K562 (cell line): ENCODE measurements at regions not wholly inside any gene's neighbourhood (a gene's known extent, or its start where the extent isn't known, plus 50 kb on each side); places are given as distances from the start of the nearest gene placed in this dataset.

Experiments
- ATAC-seq: fragments of 200-7000 bp; cut with Tn5 transposase; 3 replicates; pipeline ENCODE4 v1.9.1; 2020; ENCODE audit warnings: moderate library complexity
- BruUV-seq: library from RNA; stranded (reverse); fragments of 400-500 nt; replicated peaks from 2 replicates; lab custom pipeline; 2021; lab: Mats Ljungman, UMichigan
- CTCF ChIA-PET: fragments of 300-600 bp; formaldehyde crosslinking; extraction: SDS; loops from one replicate; lab custom pipeline; 2021; ENCODE audit warnings: low intra/inter-chr PET ratio; lab: Yijun Ruan, JAX
- POLR2A ChIA-PET: fragments of 300-600, 350-650 bp; sonication (Branson Sonifier 250); formaldehyde crosslinking; extraction: SDS; loops from one replicate; lab custom pipeline; 2021; ENCODE audit warnings: antibody characterized with exemption, inconsistent platforms; lab: Yijun Ruan, JAX
- DNase-seq, 4 experiments: peaks; one replicate each; pipeline versions ENCODE4 v3.0.0 to v3.0.0-alpha.2; 2011 to 2018; ENCODE audit warnings: low spot score in 3 of 4, mixed read lengths in 3 of 4; ENCODE audit errors: extremely low read depth in 1 of 4
- FAIRE-seq: peaks from 2 replicates; lab custom pipeline; 2011; peaks lifted over from hg19 to GRCh38; lab: Jason Lieb, UNC
- H2AFZ ChIP-seq: 2 replicates; pipeline ENCODE4 v1.6.0; 2011; ENCODE audit warnings: low read depth, low read length, control low read depth, inconsistent platforms
- H3K27ac ChIP-seq: fragments of 200-600 bp; 3 replicates; pipeline ENCODE4 v1.8.0; 2011; ENCODE audit warnings: low read depth, mild to moderate bottlenecking, control low read depth, inconsistent platforms, low read length, moderate library complexity, mixed read lengths; ENCODE audit errors: extremely low read depth
- H3K27me3 ChIP-seq, 2 experiments: fragments of 300-600 bp in 1 of 2; 2 replicates in 1 of 2; 3 replicates in 1 of 2; pipeline versions ENCODE4 v1.6.0 to v1.8.0; 2011; ENCODE audit warnings: inconsistent platforms in 2 of 2, low read length in 2 of 2, mild to moderate bottlenecking in 1 of 2, mixed read lengths in 1 of 2, moderate library complexity in 1 of 2; ENCODE audit not compliant: control insufficient read depth in 2 of 2, insufficient read depth in 2 of 2
- H3K36me3 ChIP-seq: fragments of 300-600 bp; 3 replicates; pipeline ENCODE4 v1.8.0; 2011; ENCODE audit warnings: mild to moderate bottlenecking, low read length, inconsistent platforms; ENCODE audit not compliant: control insufficient read depth, insufficient read depth
- H3K4me1 ChIP-seq, 2 experiments: fragments of 200-600 bp in 1 of 2; replicated peaks in 1 of 2; 2 replicates in 1 of 2; 3 replicates in 1 of 2; pipeline versions ENCODE4 v1.5.1 to v1.8.0; 2011; ENCODE audit warnings: inconsistent platforms in 2 of 2, low read length in 2 of 2, mild to moderate bottlenecking in 1 of 2, mixed read lengths in 1 of 2, moderate library complexity in 1 of 2; ENCODE audit not compliant: control insufficient read depth in 2 of 2, insufficient read depth in 2 of 2
- H3K4me2 ChIP-seq: 2 replicates; pipeline ENCODE4 v1.6.1; 2011; ENCODE audit warnings: low read length, control low read depth, inconsistent platforms, mixed read lengths; ENCODE audit not compliant: insufficient read depth
- H3K4me3 ChIP-seq: fragments of 200-600 bp; sonication (generic), shearing (Covaris generic); 2 replicates; pipeline ENCODE4 v1.5.1; 2016; ENCODE audit warnings: control low read depth, inconsistent platforms
- H3K79me2 ChIP-seq: fragments of 200-600 bp; 3 replicates; pipeline ENCODE4 v1.8.0; 2011; ENCODE audit warnings: low read length, inconsistent platforms; ENCODE audit not compliant: control insufficient read depth, insufficient read depth
- H3K9ac ChIP-seq, 2 experiments: 2 replicates each; pipeline versions ENCODE4 v1.6.0 to v1.6.1; 2011; ENCODE audit warnings: low read depth in 2 of 2, low read length in 2 of 2, control low read depth in 1 of 2, inconsistent platforms in 1 of 2, mild to moderate bottlenecking in 1 of 2, mixed read lengths in 1 of 2; ENCODE audit not compliant: insufficient read depth in 1 of 2
- H3K9me1 ChIP-seq: one replicate; pipeline ENCODE4 v1.6.0; 2011; ENCODE audit warnings: inconsistent platforms, mild to moderate bottlenecking, low read length, moderate library complexity; ENCODE audit not compliant: control insufficient read depth, insufficient read depth
- H3K9me3 ChIP-seq: replicated peaks from 2 replicates; pipeline ENCODE4 v1.5.1; 2011; ENCODE audit warnings: low read depth, low read length, inconsistent platforms; ENCODE audit not compliant: control insufficient read depth, insufficient read depth
- H4K20me1 ChIP-seq: replicated peaks from 2 replicates; pipeline ENCODE4 v1.6.1; 2011; ENCODE audit warnings: low read length, inconsistent platforms, mixed read lengths; ENCODE audit not compliant: control insufficient read depth, insufficient read depth
- E2F8 ChIP-seq: fragments of 450-650 bp; IDR thresholded peaks from 2 replicates; pipeline ENCODE4 v1.7.1; 2018; ENCODE audit warnings: mild to moderate bottlenecking, low read depth; ENCODE audit not compliant: partially characterized antibody
- SMARCB1 ChIP-seq: IDR thresholded peaks from 2 replicates; pipeline ENCODE4 v1.6.1; 2011; ENCODE audit warnings: improper control_type of control experiment, low read depth; ENCODE audit not compliant: insufficient read length
- WGBS: fragments of 100-300 bp; shearing (Covaris generic); methylation state at CpG from one replicate; pipeline ENCODE4 v1.1.6; 2016; ENCODE audit warnings: low coverage, mixed read lengths; ENCODE audit not compliant: insufficient coverage; ENCODE audit errors: missing lambda C conversion rate; 5-methylcytosine and 5-hydroxymethylcytosine counted together
- in situ Hi-C: fragments of 300-500 bp; cut with MboI; formaldehyde crosslinking; loops from 4 replicates; pipeline ENCODE4 v1.15.0; 2018; ENCODE audit warnings: inconsistent platforms, mixed read lengths
- intact Hi-C: fragments of 100-400 bp; cut with micrococcal nuclease; formaldehyde crosslinking; loops from 2 replicates; pipeline ENCODE4 v1.14.2; 2022

- 0% methylated on average over 4 of the region's 5 CpGs for WGBS
- Histone ChIP-seq H4K20me1 (no peaks in the 10 kb centered on the region; the same call in 1 of the 2 replicates), H3K4me1 (no peaks in the 10 kb centered on the region), H2AFZ (no peak overlapping the region), H3K27me3 (no peaks in the 10 kb centered on the region), H3K4me3 (no peak overlapping the region), H3K36me3 (no peaks in the 10 kb centered on the region), H3K27ac (no peak overlapping the region), H3K79me2 (no peaks in the 10 kb centered on the region), H3K9ac (no peak overlapping the region), H3K4me2 (no peak overlapping the region), H3K9me1 (no peaks in the 10 kb centered on the region), H3K9me3 (no peaks in the 10 kb centered on the region)
- DNase-seq = no peak
- FAIRE-seq = no peak
- intact Hi-C loops = no loop called here
- POLR2A ChIA-PET = no interaction called here
- ATAC-seq = no peak
- CTCF ChIA-PET = no interaction called here
- in situ Hi-C loops = no loop called here
- BruUV-seq = no TSS peak
- TF ChIP-seq E2F8 (no peak), SMARCB1 (no peak)
Observed at GRCh38 chr5:90020575-90021538, 388.7 kb downstream of the CETN3 start.
